ENCODE measurements at regions not wholly inside any gene's neighbourhood (a gene's known extent, or its start where the extent isn't known, plus 50 kb on each side); places are given as distances from the start of the nearest gene placed in this dataset.

Small RNA genes lying in the stretch of these regions (small RNA-seq; reads per million reads assigned to genes)
- gene RPS20P10: 0 reads per million in 3 experiments

All from neural cell (in vitro differentiated cells).